ENCODE measurements at regions not wholly inside any gene's neighbourhood (a gene's known extent, or its start where the extent isn't known, plus 50 kb on each side); places are given as distances from the start of the nearest gene placed in this dataset.

DNA sequence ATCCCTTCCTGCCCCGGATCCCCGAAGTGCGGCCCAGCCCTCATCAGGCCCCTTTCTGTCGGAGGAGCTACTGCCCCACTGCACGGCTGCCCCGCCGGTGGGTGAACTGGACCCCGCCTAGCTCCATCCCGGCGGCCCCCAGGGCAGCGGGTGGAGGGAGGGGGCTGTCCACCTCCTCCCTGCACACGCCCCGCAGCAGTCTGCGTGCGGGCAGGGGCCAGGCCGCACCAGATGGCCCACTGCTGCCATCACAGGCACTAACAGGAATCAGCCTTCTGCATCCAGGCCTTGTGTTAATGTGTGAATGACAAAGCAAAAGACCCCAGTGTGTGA lies 54.9 kb upstream of the UNC93A start:
- TF ChIP-seq, protein P1, sequence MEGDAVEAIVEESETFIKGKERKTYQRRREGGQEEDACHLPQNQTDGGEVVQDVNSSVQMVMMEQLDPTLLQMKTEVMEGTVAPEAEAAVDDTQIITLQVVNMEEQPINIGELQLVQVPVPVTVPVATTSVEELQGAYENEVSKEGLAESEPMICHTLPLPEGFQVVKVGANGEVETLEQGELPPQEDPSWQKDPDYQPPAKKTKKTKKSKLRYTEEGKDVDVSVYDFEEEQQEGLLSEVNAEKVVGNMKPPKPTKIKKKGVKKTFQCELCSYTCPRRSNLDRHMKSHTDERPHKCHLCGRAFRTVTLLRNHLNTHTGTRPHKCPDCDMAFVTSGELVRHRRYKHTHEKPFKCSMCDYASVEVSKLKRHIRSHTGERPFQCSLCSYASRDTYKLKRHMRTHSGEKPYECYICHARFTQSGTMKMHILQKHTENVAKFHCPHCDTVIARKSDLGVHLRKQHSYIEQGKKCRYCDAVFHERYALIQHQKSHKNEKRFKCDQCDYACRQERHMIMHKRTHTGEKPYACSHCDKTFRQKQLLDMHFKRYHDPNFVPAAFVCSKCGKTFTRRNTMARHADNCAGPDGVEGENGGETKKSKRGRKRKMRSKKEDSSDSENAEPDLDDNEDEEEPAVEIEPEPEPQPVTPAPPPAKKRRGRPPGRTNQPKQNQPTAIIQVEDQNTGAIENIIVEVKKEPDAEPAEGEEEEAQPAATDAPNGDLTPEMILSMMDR (IDR thresholded peaks at IDR 0.05), result no peak
- TF ChIP-seq REST (IDR thresholded peaks at IDR 0.05; ENCODE audit: insufficient read depth in 1 of 2, low read depth in 2 of 2, low read length in 1 of 2) (no peak), POLR2AphosphoS5 (IDR thresholded peaks at IDR 0.05; ENCODE audit: low read depth, low read length) (no peak)

Measured in Panc1 (cell line).